Activated CD8-positive, alpha-beta memory T cell treated with anti-CD3 and anti-CD28 coated beads for 4 hours (primary cell): ENCODE measurements at regions not wholly inside any gene's neighbourhood (a gene's known extent, or its start where the extent isn't known, plus 50 kb on each side); places are given as distances from the start of the nearest gene placed in this dataset.

ENCODE experiments used
- DNase-seq, 2 donors: peaks; one replicate each; pipeline ENCODE4 v3.0.0-alpha.2; 2020; ENCODE audit warnings: low read depth in 2 of 2

DNA sequence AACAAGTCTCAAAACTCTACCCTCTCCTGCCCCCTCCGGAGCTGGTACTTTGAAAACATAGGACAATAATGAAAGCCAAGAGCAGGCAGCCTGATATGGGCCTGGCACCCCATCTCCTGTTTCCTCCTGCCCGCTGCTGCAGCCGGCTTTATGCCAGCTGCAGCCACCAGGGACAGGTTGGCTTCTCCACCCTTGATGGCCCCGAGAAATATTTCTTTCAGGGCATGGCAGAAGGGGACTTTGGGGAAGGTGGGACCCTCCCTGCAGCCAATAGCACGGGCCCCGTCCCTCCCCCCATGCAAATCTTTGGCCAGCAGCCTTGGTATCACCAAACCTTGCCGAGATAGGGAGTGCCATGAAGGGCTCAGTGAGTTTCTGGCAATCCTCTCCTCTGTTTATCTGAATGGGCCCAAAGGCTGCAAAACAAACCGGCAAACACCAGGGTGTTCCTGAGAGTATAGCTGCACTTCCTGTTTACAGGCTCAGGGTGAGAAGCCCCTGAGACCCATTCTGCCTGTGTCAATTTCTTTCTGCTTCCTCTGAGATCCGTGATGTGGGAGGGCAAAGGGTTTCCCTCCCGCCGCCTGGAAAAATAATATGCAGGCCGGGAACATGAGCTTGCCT, 73.4 kb upstream of the BOD1 start:
- no peak for DNase-seq

DNA sequence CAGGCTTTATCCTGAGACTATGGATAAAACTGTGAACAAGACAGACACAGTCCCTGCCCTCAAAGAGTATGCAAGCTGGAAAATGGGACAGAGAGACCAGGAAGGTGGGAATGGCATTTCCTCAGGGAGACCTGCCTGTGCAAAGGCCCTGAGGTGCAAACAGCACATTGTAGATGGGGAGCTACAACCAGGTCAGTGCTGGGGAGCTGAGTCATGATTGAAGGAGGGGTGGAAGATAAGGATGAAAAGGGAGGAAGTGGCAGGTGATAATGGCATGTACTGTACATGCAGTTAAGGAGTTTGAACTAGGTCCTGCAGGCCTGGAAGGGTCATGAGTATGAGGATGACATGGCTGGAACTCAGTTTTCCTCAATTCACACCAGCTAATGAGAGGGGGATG, 75.5 kb upstream of the BOD1 start:
- no peak for DNase-seq

DNA sequence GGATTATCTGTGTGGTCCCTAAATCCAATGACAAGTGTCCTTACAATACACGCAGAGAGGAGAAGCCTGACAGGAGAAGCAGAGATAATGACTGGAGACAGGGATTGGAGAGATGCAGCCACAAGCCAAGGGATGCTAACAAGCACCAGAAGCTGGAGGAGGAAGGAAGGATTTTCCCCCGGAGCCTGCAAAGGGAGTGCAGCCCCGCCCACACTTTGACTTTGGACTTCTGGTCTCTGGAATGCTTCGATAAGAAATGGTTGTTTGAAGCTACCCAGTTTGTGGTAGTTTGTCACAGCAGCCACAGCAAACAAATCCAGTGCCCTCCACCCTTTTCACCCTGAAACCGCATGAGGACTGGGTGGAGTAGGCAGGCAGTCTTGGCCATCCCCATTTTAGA, 77.2 kb upstream of the BOD1 start:
- DNase-seq = no peak

DNA sequence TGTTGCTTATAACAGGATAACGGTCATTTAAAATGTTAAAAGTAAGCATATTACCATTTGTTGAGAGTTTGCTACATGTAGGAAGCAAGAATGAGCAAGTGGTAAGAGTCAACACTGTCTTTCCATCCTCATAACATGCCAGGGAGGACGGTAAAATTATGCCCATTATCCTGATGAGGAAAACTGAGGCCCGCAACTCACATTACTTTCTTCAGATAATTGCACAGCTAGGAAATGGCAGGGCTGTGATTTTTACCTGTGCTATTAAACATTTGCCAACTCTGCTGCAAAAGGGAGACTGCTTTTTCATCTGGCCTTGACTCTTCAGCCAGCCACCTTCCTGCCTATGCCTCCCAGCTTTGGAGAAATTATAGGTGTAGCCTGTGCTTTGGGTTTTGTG, 79.8 kb upstream of the BOD1 start:
- no peak for DNase-seq

DNA sequence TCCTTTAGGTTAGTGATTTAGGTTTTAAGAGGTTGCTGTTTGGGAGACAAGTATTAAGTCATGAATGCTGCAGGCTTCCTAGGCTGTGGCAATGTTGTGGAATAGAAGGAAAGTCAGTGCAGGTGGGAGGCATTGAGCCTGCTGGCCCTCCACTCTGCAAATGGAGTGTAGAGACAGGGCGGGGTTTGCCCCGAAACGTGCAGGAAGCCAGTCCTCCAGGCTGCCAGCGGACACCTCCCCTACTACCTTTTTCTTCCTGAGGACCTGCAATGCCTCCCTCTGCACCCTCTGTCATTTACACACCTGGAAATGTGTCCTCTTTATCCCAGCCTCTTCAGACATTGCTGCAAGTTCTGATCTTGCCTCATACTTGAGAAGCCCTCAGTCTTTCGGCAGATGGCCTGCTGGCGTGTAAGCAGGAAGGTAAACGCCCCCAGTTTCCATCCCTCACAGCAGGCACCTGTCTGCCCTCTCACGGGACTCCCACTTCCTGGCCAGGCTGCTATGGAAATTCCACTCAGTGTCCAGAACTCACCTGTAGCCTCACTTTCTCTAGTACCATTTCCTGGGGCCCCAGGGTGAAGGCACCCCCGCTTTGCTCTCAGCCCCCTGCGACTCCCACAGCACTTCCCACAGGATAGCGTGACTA, 81.6 kb upstream of the BOD1 start:
- DNase-seq = no peak

DNA sequence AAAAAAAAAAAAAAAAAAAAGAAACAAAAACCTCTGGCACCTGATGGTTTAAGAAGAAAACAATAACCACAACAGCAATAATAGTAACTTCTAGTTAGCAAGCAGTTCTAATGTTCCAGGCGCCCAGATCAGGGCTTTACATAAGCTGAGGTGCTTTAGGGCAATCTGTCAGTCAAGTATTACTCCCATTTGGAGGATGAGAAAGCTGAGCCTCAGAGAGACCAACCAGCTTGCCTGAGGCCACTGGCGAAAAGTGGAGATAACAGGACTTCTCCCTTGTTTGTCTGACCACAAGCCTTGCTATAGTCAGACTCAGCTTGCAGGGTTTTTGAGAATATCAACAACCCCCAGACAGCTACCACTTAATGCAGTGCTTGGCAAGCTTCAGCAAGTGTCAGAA, 83.5 kb upstream of the BOD1 start:
- DNase-seq = no peak

DNA sequence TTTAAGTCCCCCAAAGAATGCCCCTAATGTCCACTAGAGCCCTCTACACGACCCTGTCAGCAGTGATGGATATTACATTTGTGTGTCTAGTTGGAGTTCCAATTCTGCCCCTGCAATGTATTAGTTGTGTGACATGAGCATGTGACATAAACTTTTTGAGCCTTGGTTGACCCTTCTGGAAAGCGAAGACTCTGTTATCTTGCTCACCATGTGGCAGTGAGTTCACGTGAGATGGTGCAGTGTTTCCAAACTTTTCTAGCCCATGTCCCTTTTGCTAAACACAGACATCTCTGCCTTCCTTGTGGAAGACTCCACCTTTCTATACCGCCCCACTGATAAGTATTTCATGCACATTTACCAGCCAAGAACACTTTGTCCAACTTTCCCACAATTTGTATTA, 87.0 kb upstream of the BOD1 start:
- no peak for DNase-seq

DNA sequence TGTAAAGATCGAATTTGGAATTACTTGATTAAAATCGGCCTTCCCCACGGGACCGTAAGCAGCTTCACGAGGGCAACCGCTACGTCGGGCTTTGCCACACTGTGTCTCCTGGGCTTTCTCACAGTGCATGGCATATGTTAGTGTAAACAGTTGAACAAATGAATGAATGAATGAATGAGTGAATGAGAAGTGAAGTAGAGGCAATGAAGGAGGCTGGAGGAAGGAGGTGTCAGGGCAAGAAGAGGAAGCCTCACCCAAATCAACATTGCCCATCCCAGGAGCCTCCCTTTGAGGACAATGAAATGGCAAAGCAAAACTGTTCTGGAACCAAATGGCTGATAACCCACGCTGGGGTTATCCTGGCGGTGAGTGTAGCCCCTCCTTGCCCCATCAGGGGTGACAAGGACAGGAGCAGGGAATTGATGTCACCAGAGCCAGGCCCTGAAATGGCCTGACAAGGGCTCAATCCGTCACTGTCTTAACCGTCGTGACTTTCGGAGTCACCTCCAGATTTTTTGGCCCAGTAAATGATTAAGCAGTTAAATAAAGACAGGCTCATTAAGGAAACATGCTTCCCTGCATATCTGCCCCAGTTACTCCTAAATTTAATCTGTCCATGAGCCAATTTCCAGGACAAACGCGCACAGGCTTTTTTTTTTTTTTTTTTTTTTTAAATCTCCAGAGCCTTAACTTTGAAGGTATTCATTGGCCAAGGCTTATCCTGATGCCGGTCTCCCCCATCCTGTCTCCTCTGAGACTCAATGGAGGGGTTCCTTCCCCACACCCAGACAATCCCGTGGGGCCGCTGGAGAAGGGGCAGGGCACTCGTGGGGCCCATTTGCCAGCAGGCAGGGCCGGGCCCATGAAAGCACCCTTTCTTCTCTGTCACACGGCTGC, 88.4 kb upstream of the BOD1 start:
- DNase-seq = no peak

DNA sequence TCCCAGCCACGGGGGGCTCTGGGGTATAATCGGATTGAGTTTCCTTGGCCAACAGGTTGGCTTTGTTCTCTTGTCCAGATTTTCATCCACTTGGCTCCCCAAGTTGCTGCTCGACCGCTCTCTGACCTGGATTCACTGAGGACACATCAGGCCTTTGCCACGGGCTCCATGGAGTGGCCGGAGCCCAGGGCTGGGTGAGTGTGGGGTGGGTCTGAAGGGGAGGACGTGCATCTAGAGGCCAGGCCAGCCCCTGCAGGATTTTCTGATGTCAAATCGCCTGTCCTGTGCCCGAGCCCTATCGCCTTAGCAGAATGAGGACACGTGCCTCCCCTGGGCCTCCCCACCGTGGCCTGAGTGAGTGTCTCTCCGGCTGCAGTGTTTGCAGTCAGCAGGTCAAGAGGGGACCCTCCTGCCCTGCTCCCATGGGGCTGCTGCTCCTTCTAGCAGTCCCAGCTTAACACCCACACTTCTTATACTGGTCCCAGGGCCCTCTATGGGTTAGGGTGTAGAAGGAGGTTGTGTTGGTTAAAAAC, 89.1 kb upstream of the BOD1 start:
- DNase-seq = no peak

DNA sequence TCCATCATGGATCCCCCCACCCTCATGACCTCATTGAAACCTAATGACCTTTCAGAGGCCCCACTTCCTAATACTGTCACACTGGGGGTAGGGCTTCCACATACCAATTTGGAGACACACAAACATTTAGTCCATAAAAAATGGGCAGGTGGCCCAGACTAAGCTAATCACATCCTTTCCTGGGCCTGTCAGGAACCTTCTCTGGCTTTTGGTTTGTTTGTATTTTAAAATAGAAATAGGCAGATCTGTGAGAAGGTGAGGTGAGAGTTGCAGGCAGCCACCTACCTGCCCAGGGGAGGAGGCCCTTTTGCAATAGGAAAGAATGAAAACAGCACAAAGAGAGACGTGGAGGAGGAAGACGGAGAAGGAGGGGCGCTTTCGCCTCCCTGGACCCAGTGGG, 90.2 kb upstream of the BOD1 start:
- no peak for DNase-seq

DNA sequence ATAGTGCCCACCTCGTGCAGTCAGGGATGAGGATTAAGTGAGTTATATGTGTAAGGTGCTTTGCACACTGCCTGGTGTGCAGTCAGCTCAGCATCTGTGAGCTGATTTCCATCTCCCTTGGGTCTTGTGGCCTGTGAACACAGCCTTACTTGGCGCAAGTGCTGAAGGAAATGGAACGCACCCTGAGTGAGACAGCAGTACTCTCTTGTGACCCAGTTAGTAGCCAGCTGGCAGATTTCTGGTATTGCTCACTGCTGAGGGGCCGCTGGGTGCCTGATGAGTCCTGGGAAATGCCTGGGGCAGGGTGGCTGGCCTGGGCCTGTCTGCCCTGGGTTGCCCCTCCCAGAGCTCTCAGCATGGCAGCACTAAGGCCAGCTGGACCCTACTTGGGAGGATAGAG, 90.9 kb upstream of the BOD1 start:
- no peak for DNase-seq

DNA sequence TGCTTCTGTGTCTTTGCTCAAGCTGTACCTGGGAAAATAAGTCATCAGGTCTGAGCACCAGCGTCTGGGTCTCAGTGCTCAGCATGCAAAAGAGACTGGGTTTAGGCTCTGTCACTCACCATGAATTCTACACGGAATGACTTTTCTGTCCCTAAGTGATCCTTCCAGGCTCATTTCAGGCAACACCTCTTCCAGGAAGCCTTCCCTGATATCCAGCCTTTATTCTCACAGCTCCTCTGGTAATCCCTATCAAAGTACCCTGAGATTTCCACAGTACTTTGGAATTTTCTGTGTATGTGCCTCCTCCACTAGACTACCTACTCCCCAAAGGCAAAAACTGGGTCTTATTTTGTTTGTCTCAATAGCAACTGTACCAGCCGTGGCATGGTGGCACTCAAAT, 92.7 kb upstream of the BOD1 start:
- DNase-seq = no peak

DNA sequence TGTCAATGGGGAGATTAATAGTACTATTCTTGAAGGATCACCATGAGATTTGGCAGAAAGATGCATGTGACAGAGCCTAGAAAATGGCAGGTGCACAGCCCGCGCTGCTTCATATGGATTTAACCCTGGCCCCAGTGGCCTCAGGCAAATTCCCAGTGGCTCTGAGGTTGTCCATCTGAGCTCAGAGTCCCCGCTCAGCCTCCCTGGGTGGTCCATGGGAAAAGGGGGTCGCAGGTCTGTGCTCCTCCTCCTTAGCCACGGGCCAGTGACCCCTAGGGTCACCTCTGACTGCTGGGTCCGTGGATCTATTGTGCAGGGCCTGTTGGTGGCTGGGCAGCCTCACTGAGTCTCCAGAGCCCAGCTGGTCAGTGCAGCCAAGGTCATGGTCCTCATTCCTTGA, 93.3 kb upstream of the BOD1 start:
- no peak for DNase-seq

DNA sequence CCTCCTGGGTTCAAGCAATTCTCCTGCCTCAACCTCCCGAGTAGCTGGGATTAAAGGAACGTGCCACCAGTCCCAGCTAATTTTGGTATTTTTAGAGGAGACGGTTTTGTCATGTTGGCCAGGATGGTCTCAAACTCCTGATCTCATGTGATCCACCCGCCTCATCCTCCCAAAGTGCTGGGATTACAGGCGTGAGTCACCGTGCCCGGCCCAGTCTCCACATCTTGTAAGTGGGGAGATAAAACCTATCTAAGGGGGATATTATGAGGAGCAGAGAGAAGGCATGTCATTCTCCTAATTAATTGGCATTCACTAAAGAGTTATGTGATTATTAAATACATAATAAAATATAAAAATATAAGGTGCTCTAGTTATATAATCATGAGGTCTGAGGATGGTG, 94.1 kb upstream of the BOD1 start:
- DNase-seq = no peak

DNA sequence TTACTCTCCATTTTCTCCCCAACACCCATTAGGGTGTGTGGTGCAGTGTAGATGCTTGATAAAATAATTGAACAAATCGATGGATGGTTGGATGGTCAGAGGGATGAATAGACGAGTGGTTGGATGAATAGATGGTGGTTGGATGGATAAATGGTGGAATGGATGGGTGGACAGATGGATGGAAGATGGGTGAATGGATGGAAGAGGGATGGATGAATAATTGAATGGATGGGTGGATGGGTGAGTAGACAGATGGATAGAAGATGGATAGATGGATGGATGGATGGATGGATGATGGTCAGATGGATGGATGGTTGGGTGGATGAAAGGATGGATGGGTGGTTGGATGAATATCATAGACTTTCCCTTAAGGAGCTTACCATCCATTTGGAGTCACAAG, 95.0 kb upstream of the BOD1 start:
- no peak for DNase-seq

DNA sequence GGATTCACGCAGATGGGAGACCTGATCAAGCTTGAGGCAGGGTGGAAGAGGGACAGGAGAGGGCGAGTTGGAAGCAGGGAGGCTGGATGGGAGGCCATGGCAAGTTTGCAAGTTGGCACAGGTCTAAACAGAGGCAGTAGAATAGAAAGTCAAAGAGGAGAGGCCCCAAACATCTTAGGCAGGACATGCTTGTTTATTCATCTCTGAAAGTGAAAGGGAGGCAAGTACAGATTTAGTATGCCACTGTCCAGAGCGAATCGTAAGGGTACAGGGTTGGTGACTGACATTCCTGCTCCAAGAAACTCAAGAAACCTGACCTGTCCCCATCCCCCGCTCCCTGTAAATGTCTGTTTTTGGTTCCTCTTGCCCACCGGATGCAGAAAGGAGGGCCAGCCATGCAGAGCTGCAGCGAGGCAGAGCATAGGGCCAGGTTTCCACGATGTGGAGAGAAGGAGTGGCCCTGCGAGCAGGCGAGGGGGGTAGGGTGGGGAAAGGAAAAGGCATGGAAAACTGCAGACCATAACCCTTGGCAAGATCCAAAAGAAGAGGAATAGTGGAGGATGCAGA, 96.2 kb upstream of the BOD1 start:
- no peak for DNase-seq

DNA sequence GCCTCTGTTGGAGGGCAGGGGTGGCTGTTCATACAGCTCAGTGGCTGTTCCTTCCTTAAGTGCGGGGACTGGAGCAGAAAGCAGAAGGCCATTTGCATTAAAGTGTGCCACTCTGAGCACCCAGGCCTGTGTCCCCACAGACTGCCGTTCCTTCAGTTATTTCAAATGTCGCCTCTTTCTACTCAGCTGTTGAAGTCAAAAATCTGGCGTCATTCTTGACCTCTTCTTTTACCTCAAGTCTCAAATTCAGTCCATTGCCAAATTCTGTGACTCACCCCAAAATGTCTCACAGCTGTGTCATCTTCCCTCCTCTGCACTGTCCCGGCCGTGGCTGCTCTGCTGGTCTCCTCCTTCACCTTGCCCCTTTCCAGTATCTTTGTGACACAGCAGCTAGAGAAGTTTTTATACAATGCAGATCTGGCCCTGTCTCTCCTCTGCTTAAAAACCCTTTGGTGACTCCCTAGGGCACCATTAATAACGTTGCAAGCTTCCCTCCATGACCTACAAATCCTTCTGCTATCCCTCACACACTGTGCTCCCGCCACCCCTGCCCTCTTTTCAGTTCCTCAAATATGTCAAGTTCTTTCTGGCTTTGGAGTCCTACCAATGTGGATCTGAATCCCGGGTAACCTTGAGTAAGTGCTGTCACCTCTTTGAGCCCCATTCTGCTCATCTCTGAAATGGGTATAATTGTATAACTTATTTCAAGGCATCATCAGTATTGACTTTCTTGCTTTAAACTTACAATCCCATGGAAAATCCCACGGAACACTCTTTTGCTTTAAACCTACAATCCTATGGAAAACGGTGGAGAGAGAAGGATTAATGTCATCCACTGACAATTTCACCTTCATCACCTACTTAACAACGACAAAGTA, 98.3 kb upstream of the BOD1 start:
- no peak for DNase-seq

DNA sequence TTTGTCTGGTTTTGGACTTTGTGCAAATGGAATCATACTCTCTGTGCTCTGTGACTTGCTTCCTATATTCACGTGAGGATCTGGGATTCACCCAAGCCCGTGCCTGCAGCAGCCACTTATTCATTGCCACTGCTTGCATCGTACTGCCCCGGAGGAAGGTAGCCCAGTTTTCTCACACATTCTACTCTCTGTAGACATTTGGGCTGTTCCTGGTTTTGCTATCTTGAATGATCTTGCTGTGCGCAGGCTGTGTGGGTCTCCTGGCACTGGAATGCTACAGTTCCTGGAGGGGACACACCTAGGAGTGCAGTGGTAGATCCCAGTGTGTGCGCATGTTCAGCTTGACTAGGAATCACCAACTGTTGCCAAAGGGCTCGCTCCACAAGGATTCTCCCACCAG, 99.2 kb upstream of the BOD1 start:
- no peak for DNase-seq

DNA sequence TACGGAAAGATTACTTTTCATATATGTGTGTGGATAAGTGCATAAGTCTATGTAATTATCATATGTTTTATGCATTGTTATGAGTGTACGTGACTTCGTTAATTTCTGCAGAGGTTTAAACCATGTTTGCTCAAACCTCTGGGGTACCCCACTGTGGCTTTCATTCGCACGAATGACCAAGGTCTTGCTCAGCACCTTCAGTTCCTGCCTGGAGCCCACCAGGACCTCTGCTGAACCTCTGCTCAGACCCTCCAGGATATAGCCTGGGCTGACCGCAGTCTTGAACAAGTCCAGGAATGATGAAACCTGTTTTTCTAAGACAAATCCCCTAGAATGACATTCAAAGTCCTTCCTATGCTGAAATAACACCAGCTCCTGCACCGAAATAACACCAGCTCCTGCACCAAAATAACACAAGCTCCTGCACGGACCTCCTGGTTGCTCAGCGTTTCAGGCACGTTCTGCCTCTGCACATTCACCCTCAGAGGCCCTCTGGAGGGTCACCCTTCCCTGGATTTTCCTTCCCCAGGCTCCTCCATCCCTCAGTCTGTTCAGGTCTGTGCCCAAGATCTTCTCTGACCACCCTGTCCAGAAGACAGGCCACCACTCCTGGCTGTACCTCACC, 99.7 kb upstream of the BOD1 start:
- no peak for DNase-seq

DNA sequence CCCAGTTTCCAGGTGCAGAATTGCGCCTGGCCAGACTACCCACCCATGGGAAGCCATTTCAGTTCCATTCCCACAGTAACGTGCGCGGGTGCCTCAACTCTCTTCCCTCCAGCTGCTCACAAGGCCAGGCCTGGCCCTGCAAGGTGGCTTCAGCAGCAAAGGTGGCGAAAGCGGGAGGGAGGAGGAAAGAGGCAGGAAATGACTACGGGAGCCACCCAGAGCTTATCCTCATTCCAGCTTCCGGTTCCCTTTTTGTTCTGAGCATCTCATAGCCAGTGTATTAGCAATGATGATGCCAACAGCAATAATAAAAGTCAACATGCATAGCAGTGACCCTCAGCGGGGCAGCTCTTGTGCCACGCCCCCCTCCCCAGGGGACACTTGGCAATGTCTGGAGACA, 101.5 kb upstream of the BOD1 start:
- DNase-seq = no peak

DNA sequence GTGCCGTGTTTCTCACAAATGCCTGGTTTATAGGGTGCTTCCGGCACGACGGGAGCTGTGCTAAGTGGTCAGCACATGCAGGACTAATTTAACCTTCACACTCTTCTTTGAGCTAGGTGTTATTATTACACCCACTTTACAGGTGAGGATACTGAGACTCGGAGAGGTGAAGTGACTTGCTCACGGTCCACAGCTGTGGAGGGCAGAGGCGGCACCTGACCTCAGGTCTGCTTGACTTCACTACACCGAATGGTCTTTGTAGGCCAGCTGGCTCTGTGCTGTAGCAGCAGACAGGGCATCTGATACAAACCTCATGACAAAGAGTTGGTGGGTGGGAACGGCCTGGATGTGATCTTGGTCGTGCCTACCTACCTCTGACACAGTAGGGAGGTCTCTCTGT, 102.0 kb upstream of the BOD1 start:
- DNase-seq = no peak
